AG10803 (cell line): ENCODE measurements at regions not wholly inside any gene's neighbourhood (a gene's known extent, or its start where the extent isn't known, plus 50 kb on each side); places are given as distances from the start of the nearest gene placed in this dataset.
A peak's percentile ranks its signal among the peaks of the same experiment; 100 is the strongest.

ENCODE experiments used
- DNase-seq: peaks from one replicate; pipeline ENCODE4 v3.0.0; 2010; ENCODE audit warnings: low read depth
- H3K4me3 ChIP-seq: 2 replicates; pipeline ENCODE4 v1.5.1; 2011; ENCODE audit warnings: mild to moderate bottlenecking, low read length, control low read depth
- TF ChIP-seq, protein P1 (sequence below): conservative IDR thresholded peaks from 2 replicates; pipeline ENCODE4 v1.5.1; 2011; ENCODE audit warnings: mild to moderate bottlenecking, low read length, control low read depth, inconsistent platforms

GRCh38 chr17:69757688-69758430 lies 317.2 kb upstream of the KCNJ16 start:
- no peak overlapping the region for H3K4me3 ChIP-seq
- TF ChIP-seq, protein P1, sequence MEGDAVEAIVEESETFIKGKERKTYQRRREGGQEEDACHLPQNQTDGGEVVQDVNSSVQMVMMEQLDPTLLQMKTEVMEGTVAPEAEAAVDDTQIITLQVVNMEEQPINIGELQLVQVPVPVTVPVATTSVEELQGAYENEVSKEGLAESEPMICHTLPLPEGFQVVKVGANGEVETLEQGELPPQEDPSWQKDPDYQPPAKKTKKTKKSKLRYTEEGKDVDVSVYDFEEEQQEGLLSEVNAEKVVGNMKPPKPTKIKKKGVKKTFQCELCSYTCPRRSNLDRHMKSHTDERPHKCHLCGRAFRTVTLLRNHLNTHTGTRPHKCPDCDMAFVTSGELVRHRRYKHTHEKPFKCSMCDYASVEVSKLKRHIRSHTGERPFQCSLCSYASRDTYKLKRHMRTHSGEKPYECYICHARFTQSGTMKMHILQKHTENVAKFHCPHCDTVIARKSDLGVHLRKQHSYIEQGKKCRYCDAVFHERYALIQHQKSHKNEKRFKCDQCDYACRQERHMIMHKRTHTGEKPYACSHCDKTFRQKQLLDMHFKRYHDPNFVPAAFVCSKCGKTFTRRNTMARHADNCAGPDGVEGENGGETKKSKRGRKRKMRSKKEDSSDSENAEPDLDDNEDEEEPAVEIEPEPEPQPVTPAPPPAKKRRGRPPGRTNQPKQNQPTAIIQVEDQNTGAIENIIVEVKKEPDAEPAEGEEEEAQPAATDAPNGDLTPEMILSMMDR, result peak; percentile 28; the same call in 1 of the 2 replicates
- DNase-seq, result peak; percentile 99

DNA sequence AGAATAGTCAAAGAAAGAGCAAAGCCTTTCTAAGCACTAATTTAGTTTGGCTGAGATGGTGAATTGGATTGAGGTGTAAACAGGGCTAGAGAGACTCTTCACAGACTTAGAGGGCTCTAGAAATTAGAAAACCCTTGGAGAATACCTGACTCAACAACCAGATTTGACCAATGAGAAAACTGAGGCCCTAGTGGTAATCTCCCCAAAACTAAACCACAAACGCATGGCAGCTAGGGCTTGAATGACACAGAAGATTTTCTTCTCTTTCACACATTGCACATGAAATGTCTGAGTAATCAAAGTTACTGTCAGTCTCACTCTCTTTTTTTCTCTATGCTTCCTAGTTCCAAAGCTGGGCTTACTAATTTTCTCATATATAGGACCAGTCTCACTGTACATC lies 314.5 kb upstream of the KCNJ16 start:
- no peak for DNase-seq
- TF ChIP-seq, protein P1, result no peak
- H3K4me3 ChIP-seq, result no peak overlapping the region

DNA sequence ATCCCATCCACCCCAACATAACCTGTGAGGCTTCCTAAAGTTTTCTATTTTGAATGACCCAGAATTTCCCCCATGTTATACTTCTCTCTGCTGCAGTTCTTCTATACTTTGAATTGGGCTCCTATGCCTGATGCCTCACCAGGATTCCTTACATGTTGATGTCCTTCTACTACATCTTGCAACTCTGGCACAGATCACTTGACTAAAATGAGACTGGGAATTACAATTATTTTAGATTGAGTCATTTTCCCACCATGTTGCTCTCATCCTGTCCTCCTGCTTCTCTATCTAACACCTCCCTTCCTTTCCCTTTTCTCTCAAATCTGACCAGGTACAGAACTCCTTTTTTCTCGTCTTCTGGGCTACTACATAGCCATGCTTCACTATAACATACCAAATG lies 314.0 kb upstream of the KCNJ16 start:
- TF ChIP-seq, protein P1, result no peak
- peak; percentile 69 for DNase-seq

GRCh38 chr17:69761767-69762321 lies 313.2 kb upstream of the KCNJ16 start:
- DNase-seq, result peak; percentile 99
- H3K4me3 ChIP-seq, result no peak overlapping the region
- TF ChIP-seq, protein P1, result peak; percentile 18

More for the DNA sequence above, 314.0 kb upstream of the KCNJ16 start:
- H3K4me3 ChIP-seq, result no peak overlapping the region

- H3K4me3 ChIP-seq, result no peak overlapping the region
- DNase-seq, result peak; percentile 64
Observed at GRCh38 chr17:69762359-69762758, 312.7 kb upstream of the KCNJ16 start.

DNA sequence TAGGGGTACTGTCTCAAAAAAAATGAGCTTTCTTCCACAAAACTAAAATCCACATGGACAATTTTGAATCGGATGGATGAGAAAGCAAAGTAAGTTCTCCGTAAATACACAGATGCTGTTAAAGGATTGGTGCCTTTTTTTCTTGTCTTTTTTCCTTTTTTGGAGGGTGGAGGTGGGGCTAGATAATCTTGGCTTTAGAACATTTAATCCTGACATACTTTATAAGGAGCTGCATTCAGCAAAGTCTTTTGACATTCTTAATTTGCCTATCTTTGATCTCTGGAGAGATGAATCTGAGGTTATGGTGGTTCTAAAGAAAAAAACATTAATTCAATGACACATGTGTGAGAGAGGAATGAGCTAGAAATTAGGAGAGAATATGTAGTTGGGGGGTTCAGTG lies 312.3 kb upstream of the KCNJ16 start:
- H3K4me3 ChIP-seq, result no peak overlapping the region
- no peak for DNase-seq
- TF ChIP-seq, protein P1, result no peak

More at GRCh38 chr17:69762359-69762758, 312.7 kb upstream of the KCNJ16 start:
- TF ChIP-seq, protein P1, result no peak

- TF ChIP-seq, protein P1, result no peak
- H3K4me3 ChIP-seq, result no peak overlapping the region
- DNase-seq, result peak; percentile 32
Observed at GRCh38 chr17:69763503-69763902, 311.5 kb upstream of the KCNJ16 start.
